HepG2 (cell line): ENCODE measurements at regions not wholly inside any gene's neighbourhood (a gene's known extent, or its start where the extent isn't known, plus 50 kb on each side); places are given as distances from the start of the nearest gene placed in this dataset.

Source experiments
- ATAC-seq: fragments of 200-7000 bp; cut with Tn5 transposase; 3 replicates; pipeline ENCODE4 v1.9.1; 2020; ENCODE audit warnings: mild to moderate bottlenecking, moderate library complexity
- BruUV-seq: library from RNA; stranded (reverse); fragments of 400-500 nt; replicated peaks from 2 replicates; lab custom pipeline; 2021; lab: Mats Ljungman, UMichigan
- CTCF ChIA-PET: fragments of 300-600 bp; formaldehyde crosslinking; extraction: SDS; loops from one replicate; lab custom pipeline; 2021; ENCODE audit warnings: low total read pairs, inconsistent platforms, low intra/inter-chr PET ratio; lab: Yijun Ruan, JAX
- POLR2A ChIA-PET: fragments of 350-600 bp; sonication (Branson Sonifier 250); formaldehyde crosslinking; loops from one replicate; lab custom pipeline; 2020; ENCODE audit warnings: antibody characterized with exemption, inconsistent platforms; lab: Yijun Ruan, JAX
- DNase-seq: peaks from one replicate; pipeline ENCODE4 v3.0.0-alpha.2; 2015; ENCODE audit warnings: low spot score
- FAIRE-seq: peaks from 3 replicates; lab custom pipeline; 2011; peaks lifted over from hg19 to GRCh38; lab: Jason Lieb, UNC
- H2AFZ ChIP-seq: one replicate; pipeline ENCODE4 v1.6.1; 2011; ENCODE audit warnings: low read length, inconsistent platforms
- H3K27ac ChIP-seq: fragments of 300-600 bp; 3 replicates; pipeline ENCODE4 v1.8.0; 2011; ENCODE audit warnings: mixed run types, mild to moderate bottlenecking, mixed read lengths, low read length, inconsistent platforms; ENCODE audit not compliant: insufficient read depth; ENCODE audit errors: extremely low read length
- H3K27me3 ChIP-seq, 2 experiments: fragments of 200-600 bp in 1 of 2; 2 replicates in 1 of 2; 3 replicates in 1 of 2; pipeline versions ENCODE4 v1.6.0 to v1.8.0; 2011; ENCODE audit warnings: low read length in 2 of 2, mild to moderate bottlenecking in 2 of 2, moderate library complexity in 2 of 2, inconsistent platforms in 1 of 2; ENCODE audit not compliant: insufficient read depth in 2 of 2, control insufficient read depth in 1 of 2
- H3K36me3 ChIP-seq, 2 experiments: fragments of 200-600 bp in 1 of 2; replicated peaks in 1 of 2; 2 replicates in 1 of 2; 3 replicates in 1 of 2; pipeline versions ENCODE4 v1.5.1 to v1.8.0; 2011; ENCODE audit warnings: low read length in 2 of 2, inconsistent platforms in 1 of 2; ENCODE audit not compliant: insufficient read depth in 2 of 2, control insufficient read depth in 1 of 2
- H3K4me1 ChIP-seq: 2 replicates; pipeline ENCODE4 v1.5.1; 2012; ENCODE audit warnings: low read length, inconsistent platforms; ENCODE audit not compliant: insufficient read depth
- H3K4me2 ChIP-seq: 2 replicates; pipeline ENCODE4 v1.6.0; 2011; ENCODE audit warnings: low read depth, low read length, inconsistent platforms
- H3K4me3 ChIP-seq, 3 experiments: fragments of 200-600 bp in 1 of 3; sonication (generic), shearing (Covaris generic) in 1 of 3; replicated peaks in 1 of 3; 2 replicates each; pipeline ENCODE4 v1.5.1; 2011 to 2016; ENCODE audit warnings: low read length in 3 of 3, inconsistent platforms in 2 of 3, low read depth in 2 of 3, mild to moderate bottlenecking in 2 of 3, control low read depth in 1 of 3, mixed read lengths in 1 of 3; ENCODE audit not compliant: insufficient read depth in 1 of 3
- H3K79me2 ChIP-seq: one replicate; pipeline ENCODE4 v1.6.1; 2011; ENCODE audit warnings: low read length, inconsistent platforms; ENCODE audit not compliant: insufficient read depth
- H3K9ac ChIP-seq: 2 replicates; pipeline ENCODE4 v1.6.0; 2011; ENCODE audit warnings: mild to moderate bottlenecking, low read depth, low read length, inconsistent platforms; ENCODE audit not compliant: insufficient read depth
- H3K9me3 ChIP-seq: 2 replicates; pipeline ENCODE4 v1.5.1; 2012; ENCODE audit warnings: mild to moderate bottlenecking, low read length
- H4K20me1 ChIP-seq: 2 replicates; pipeline ENCODE4 v1.6.0; 2011; ENCODE audit warnings: inconsistent platforms, mild to moderate bottlenecking, low read length, moderate library complexity; ENCODE audit not compliant: insufficient read depth
- DPF2 ChIP-seq: sonication (generic); formaldehyde crosslinking; IDR thresholded peaks from 2 replicates; pipeline ENCODE4 v1.4.0; 2020; ENCODE audit warnings: mild to moderate bottlenecking, low read depth, missing genetic modification reagents, borderline replicate concordance
- NFATC3 ChIP-seq: sonication (generic); formaldehyde crosslinking; IDR thresholded peaks from 2 replicates; pipeline ENCODE4 v1.5.1; 2020; ENCODE audit warnings: mild to moderate bottlenecking, missing genetic modification reagents
- TFDP1 ChIP-seq: IDR thresholded peaks from 2 replicates; pipeline ENCODE4 v1.6.1; 2016; ENCODE audit warnings: missing compliant biosample characterization, missing genetic modification reagents, borderline replicate concordance
- ZNF256 ChIP-seq: sonication (generic); formaldehyde crosslinking; conservative IDR thresholded peaks from 2 replicates; pipeline ENCODE4 v1.4.0; 2020; ENCODE audit warnings: missing genetic modification reagents
- ZNF512B ChIP-seq: sonication (generic); formaldehyde crosslinking; IDR thresholded peaks from 2 replicates; pipeline ENCODE4 v1.5.1; 2020; ENCODE audit warnings: missing genetic modification reagents, mild to moderate bottlenecking, borderline replicate concordance
- ZNF644 ChIP-seq: IDR thresholded peaks from 2 replicates; pipeline ENCODE4 v1.6.1; 2016; ENCODE audit warnings: low read depth
- WGBS: methylation state at CpG from one replicate; pipeline ENCODE4 v1.1.6; 2017; ENCODE audit warnings: low lambda C conversion rate; 5-methylcytosine and 5-hydroxymethylcytosine counted together
- in situ Hi-C: cut with HindIII; loops from 2 replicates; pipeline ENCODE4 v1.10.0; 2017; ENCODE audit warnings: low pct_unique_long_range_greater_than_20kb; ENCODE audit not compliant: extremely low pct_ligation_motif_present
- intact Hi-C: fragments of 100-400 bp; cut with micrococcal nuclease; formaldehyde crosslinking; loops from one replicate; pipeline ENCODE4 v1.10.0; 2022; ENCODE audit not compliant: unreplicated experiment

GRCh38 chr21:24255591-24255990 lies 1351.7 kb downstream of the MRPL39 start:
- ChIA-PET POLR2A (no interaction called here), CTCF (no interaction called here)
- Histone ChIP-seq H3K4me2 (no peak overlapping the region), H2AFZ (no peak overlapping the region), H3K79me2 (no peaks in the 10 kb centered on the region), H3K9ac (no peak overlapping the region), H3K4me1 (no peaks in the 10 kb centered on the region), H3K27me3 (no peaks in the 10 kb centered on the region), H3K36me3 (no peaks in the 10 kb centered on the region), H3K4me3 (no peak overlapping the region), H3K27ac (no peak overlapping the region), H4K20me1 (no peaks in the 10 kb centered on the region), H3K9me3 (peaks cover 80% of the 10 kb centered on the region)
- no peak for ATAC-seq
- no peak for DNase-seq
- no peak for FAIRE-seq
- 21% methylated on average over 3 of the region's 3 CpGs for WGBS
- no TSS peak for BruUV-seq
- intact Hi-C loops = no loop called here
- in situ Hi-C loops = no loop called here
- TF ChIP-seq ZNF256 (CRISPR knock-in tag) = no peak
- TF ChIP-seq ZNF512B (CRISPR knock-in tag) = no peak
- TF ChIP-seq ZNF644 (CRISPR knock-in tag) = no peak
- no peak for TF ChIP-seq NFATC3
- no peak for TF ChIP-seq TFDP1 (CRISPR knock-in tag)
- no peak for TF ChIP-seq DPF2 (CRISPR knock-in tag)
